A549 (cell line): ENCODE measurements at regions not wholly inside any gene's neighbourhood (a gene's known extent, or its start where the extent isn't known, plus 50 kb on each side); places are given as distances from the start of the nearest gene placed in this dataset.

ENCODE experiments used
- ATAC-seq, 2 experiments: fragments of 200-7000 bp in 1 of 2; fragments of >200 bp in 1 of 2; cut with Nextera tagmentation in 1 of 2; cut with Tn5 transposase in 1 of 2; 3 replicates each; pipeline versions ENCODE4 v1.8.0 to v1.9.1; 2018 to 2020; ENCODE audit warnings: mild to moderate bottlenecking in 1 of 2, moderate library complexity in 1 of 2
- CTCF ChIA-PET: fragments of 300-600 bp; sonication (Branson Sonifier 250); formaldehyde crosslinking; extraction: SDS; loops from one replicate; lab custom pipeline; 2021; ENCODE audit warnings: antibody characterized with exemption, inconsistent platforms; lab: Yijun Ruan, JAX
- POLR2A ChIA-PET: fragments of 350-600 bp; formaldehyde crosslinking; extraction: SDS; loops from one replicate; lab custom pipeline; 2021; ENCODE audit warnings: antibody characterized with exemption, inconsistent platforms; lab: Yijun Ruan, JAX
- DNase-seq, 2 experiments: peaks; one replicate each; pipeline versions ENCODE4 v3.0.0 to v3.0.0-alpha.2; 2011 to 2016; ENCODE audit warnings: low read depth in 1 of 2, low spot score in 1 of 2
- FAIRE-seq: peaks from 2 replicates; lab custom pipeline; 2011; peaks lifted over from hg19 to GRCh38; lab: Jason Lieb, UNC
- H3K27ac ChIP-seq, 2 experiments: fragments of >200 bp; sonication (Bioruptor Twin); formaldehyde crosslinking; 3 replicates each; pipeline ENCODE4 v1.5.1; 2016 to 2017
- H3K4me1 ChIP-seq: fragments of >200 bp; sonication (Bioruptor Twin); formaldehyde crosslinking; 3 replicates; pipeline ENCODE4 v1.6.1; 2016
- H3K4me2 ChIP-seq: fragments of >200 bp; sonication (Bioruptor Twin); formaldehyde crosslinking; 3 replicates; pipeline ENCODE4 v1.6.1; 2016
- H3K4me3 ChIP-seq: fragments of >200 bp; sonication (Bioruptor Twin); formaldehyde crosslinking; 3 replicates; pipeline ENCODE4 v1.5.1; 2016
- H3K9me3 ChIP-seq: fragments of >200 bp; sonication (Bioruptor Twin); formaldehyde crosslinking; 3 replicates; pipeline ENCODE4 v1.6.1; 2016
- BHLHE40 ChIP-seq: IDR thresholded peaks from 2 replicates; pipeline ENCODE4 v1.6.1; 2012; ENCODE audit warnings: low read depth, low read length, inconsistent platforms
- CBX8 ChIP-seq: fragments of 200-600 bp; sonication (generic); IDR thresholded peaks from 2 replicates; pipeline ENCODE4 v1.6.1; 2016
- CEBPB ChIP-seq, 2 experiments: fragments of >200 bp in 1 of 2; sonication (Bioruptor Twin) in 1 of 2; formaldehyde crosslinking in 1 of 2; IDR thresholded peaks; 2 replicates each; pipeline ENCODE4 v1.6.1; 2012 to 2016
- CTCF ChIP-seq: fragments of >200 bp; sonication (Bioruptor Twin); formaldehyde crosslinking; IDR thresholded peaks from 3 replicates; pipeline ENCODE4 v1.5.1; 2016
- E2F6 ChIP-seq: IDR thresholded peaks from 2 replicates; pipeline ENCODE4 v1.6.1; 2012; ENCODE audit warnings: low read depth, borderline replicate concordance
- EHF ChIP-seq: fragments of 250-450 bp; sonication (Bioruptor Pico); IDR thresholded peaks from 2 replicates; pipeline ENCODE4 v1.5.0; 2020; ENCODE audit warnings: mild to moderate bottlenecking
- EHMT2 ChIP-seq: fragments of 200-600 bp; sonication (generic); IDR thresholded peaks from 2 replicates; pipeline ENCODE4 v1.6.1; 2016; ENCODE audit warnings: antibody characterized with exemption, low read depth, mild to moderate bottlenecking, moderate library complexity
- ELK1 ChIP-seq: fragments of 150-350 bp; IDR thresholded peaks from 2 replicates; pipeline ENCODE4 v1.6.1; 2014; ENCODE audit warnings: low read depth, mild to moderate bottlenecking, low read length
- EP300 ChIP-seq, 2 experiments: fragments of >200 bp; sonication (Bioruptor Twin); formaldehyde crosslinking; IDR thresholded peaks; 2 replicates in 1 of 2; 3 replicates in 1 of 2; pipeline ENCODE4 v1.6.1; 2016 to 2017
- ESRRA ChIP-seq: fragments of 150-350 bp; IDR thresholded peaks from 2 replicates; pipeline ENCODE4 v1.6.1; 2014; ENCODE audit warnings: mild to moderate bottlenecking, low read length, borderline replicate concordance
- FOSL2 ChIP-seq, 2 experiments: fragments of 450-650 bp in 1 of 2; fragments of >200 bp in 1 of 2; sonication (Bioruptor Twin) in 1 of 2; formaldehyde crosslinking; IDR thresholded peaks; 2 replicates each; pipeline versions ENCODE4 v1.5.0 to v1.6.1; 2016 to 2020; ENCODE audit warnings: mild to moderate bottlenecking in 1 of 2, moderate library complexity in 1 of 2
- GATA3 ChIP-seq: IDR thresholded peaks from 2 replicates; pipeline ENCODE4 v1.6.1; 2012; ENCODE audit warnings: borderline replicate concordance
- HES2 ChIP-seq: fragments of >200 bp; sonication (Bioruptor Twin); formaldehyde crosslinking; IDR thresholded peaks from 2 replicates; pipeline ENCODE4 v1.6.1; 2016
- NPAS2 ChIP-seq: fragments of 250-450 bp; sonication (Bioruptor Pico); IDR thresholded peaks from 2 replicates; pipeline ENCODE4 v1.8.0; 2022; ENCODE audit warnings: mild to moderate bottlenecking, moderate library complexity, borderline replicate concordance
- PBX3 ChIP-seq: IDR thresholded peaks from 2 replicates; pipeline ENCODE4 v1.6.1; 2012
- POLR2AphosphoS2 ChIP-seq: conservative IDR thresholded peaks from 2 replicates; pipeline ENCODE4 v1.6.1; 2012; ENCODE audit warnings: low read length, improper control_type of control experiment, inconsistent platforms
- RAD21 ChIP-seq, 2 experiments: fragments of >200 bp in 1 of 2; sonication (Bioruptor Twin) in 1 of 2; formaldehyde crosslinking in 1 of 2; IDR thresholded peaks in 1 of 2; conservative IDR thresholded peaks in 1 of 2; 2 replicates in 1 of 2; 3 replicates in 1 of 2; pipeline ENCODE4 v1.6.1; 2012 to 2018; ENCODE audit warnings: inconsistent platforms in 1 of 2
- RCOR1 ChIP-seq: fragments of 150-350 bp; IDR thresholded peaks from 2 replicates; pipeline ENCODE4 v1.6.1; 2014; ENCODE audit warnings: antibody characterized with exemption, low read length, low read depth
- RNF2 ChIP-seq: fragments of 200-600 bp; sonication (generic); IDR thresholded peaks from 2 replicates; pipeline ENCODE4 v1.6.1; 2016; ENCODE audit warnings: low read depth, mild to moderate bottlenecking, antibody characterized with exemption, moderate library complexity, borderline replicate concordance
- SMC3 ChIP-seq: fragments of >200 bp; sonication (Bioruptor Twin); formaldehyde crosslinking; IDR thresholded peaks from 3 replicates; pipeline ENCODE4 v1.6.1; 2018; ENCODE audit warnings: inconsistent platforms
- USF2 ChIP-seq: fragments of 450-650 bp; IDR thresholded peaks from 2 replicates; pipeline ENCODE4 v1.6.1; 2014; ENCODE audit warnings: antibody characterized with exemption
- ZFP36 ChIP-seq: fragments of 450-650 bp; IDR thresholded peaks from 2 replicates; pipeline ENCODE4 v1.6.1; 2014; ENCODE audit warnings: borderline replicate concordance; ENCODE audit not compliant: partially characterized antibody
- ZNF302 ChIP-seq: fragments of 250-450 bp; sonication (Bioruptor Pico); IDR thresholded peaks from 2 replicates; pipeline ENCODE4 v1.9.0; 2021; ENCODE audit warnings: inconsistent platforms, mild to moderate bottlenecking, moderate library complexity
- ZSCAN20 ChIP-seq: fragments of 250-450 bp; sonication (Bioruptor Pico); IDR thresholded peaks from 2 replicates; pipeline ENCODE4 v1.8.0; 2022; ENCODE audit warnings: mild to moderate bottlenecking, moderate library complexity
- WGBS: methylation state at CpG from one replicate; pipeline ENCODE4 v1.1.6; 2017; ENCODE audit errors: missing lambda C conversion rate; 5-methylcytosine and 5-hydroxymethylcytosine counted together

GRCh38 chr5:130939059-130939458, 226.0 kb downstream of the HINT1 start:
- no peak for ATAC-seq
- no peak overlapping the region for H3K4me2 ChIP-seq
- WGBS: 78% methylated on average over 3 of the region's 3 CpGs
- H3K27ac ChIP-seq: no peak overlapping the region
- no peak for DNase-seq
- CTCF ChIA-PET: interaction anchor here (1.0 kb wide), 1 partner anchor 19 kb away, joined by 4 read pairs; no protein-coding TSS in a partner anchor
- no peaks in the 10 kb centered on the region for H3K4me1 ChIP-seq
- H3K9me3 ChIP-seq: no peaks in the 10 kb centered on the region
- FAIRE-seq: no peak
- POLR2A ChIA-PET: no interaction called here
- no peak overlapping the region for H3K4me3 ChIP-seq
- TF ChIP-seq NPAS2 (CRISPR knock-in tag) (no peak), CEBPB (IDR thresholded peaks at IDR 0.05) (peak; percentile 67 to 77; a peak in 3 of 4 replicates)
- TF ChIP-seq, all 56 proteins: peak for 1

- POLR2A ChIA-PET: no interaction called here
These were observed 228.0 kb downstream of the HINT1 start for GRCh38 chr5:130937046-130937445.

GRCh38 chr5:130923543-130924124, 241.4 kb downstream of the HINT1 start:
- ATAC-seq: no peak
- POLR2A ChIA-PET: no interaction called here
- no peaks in the 10 kb centered on the region for H3K9me3 ChIP-seq
- no peak for TF ChIP-seq HES2
- TF ChIP-seq NPAS2 (CRISPR knock-in tag): no peak
- TF ChIP-seq PBX3: no peak
- TF ChIP-seq CBX8: no peak
- TF ChIP-seq, all 56 proteins: peak for 0
- 52% methylated on average over 3 of the region's 3 CpGs for WGBS
- DNase-seq (no peak), FAIRE-seq (no peak)
- no peak overlapping the region for H3K4me2 ChIP-seq
- no peaks in the 10 kb centered on the region for H3K4me1 ChIP-seq
- CTCF ChIA-PET: no interaction called here
- no peak overlapping the region for H3K27ac ChIP-seq
- no peak overlapping the region for H3K4me3 ChIP-seq

More at GRCh38 chr5:130937046-130937445, 228.0 kb downstream of the HINT1 start:
- no peak for DNase-seq
- CTCF ChIA-PET: interaction anchor here (1.0 kb wide), 1 partner anchor 13 kb away, joined by 3 read pairs; no protein-coding TSS in a partner anchor
- Histone ChIP-seq H3K27ac (no peak overlapping the region), H3K4me2 (no peak overlapping the region), H3K4me3 (no peak overlapping the region), H3K4me1 (no peaks in the 10 kb centered on the region)
- FAIRE-seq: no peak
- WGBS: 65% methylated on average over 2 of the region's 2 CpGs
- TF ChIP-seq POLR2AphosphoS2: no peak
- TF ChIP-seq ESRRA: no peak
- TF ChIP-seq CBX8: no peak
- TF ChIP-seq GATA3: no peak
- no peak for TF ChIP-seq RNF2
- TF ChIP-seq EP300 (IDR thresholded peaks at IDR 0.05): no peak
- no peak for TF ChIP-seq RCOR1
- TF ChIP-seq EHF (CRISPR knock-in tag): no peak
- no peak for TF ChIP-seq FOSL2 (IDR thresholded peaks at IDR 0.05)
- no peak for TF ChIP-seq FOSL2 (CRISPR knock-in tag; IDR thresholded peaks at IDR 0.05)
- TF ChIP-seq, all 56 proteins: peak for 0
- no peak for ATAC-seq
- H3K9me3 ChIP-seq: no peaks in the 10 kb centered on the region

- ChIA-PET CTCF (no interaction called here), POLR2A (no interaction called here)
- peak; percentile 56 to 68 for TF ChIP-seq RAD21 (conservative IDR thresholded peaks at IDR 0.05 in 1 of 2, IDR thresholded peaks at IDR 0.05 in 1 of 2)
- TF ChIP-seq ZSCAN20 (CRISPR knock-in tag): no peak
- TF ChIP-seq EHMT2: no peak
- TF ChIP-seq RNF2: no peak
- TF ChIP-seq USF2: no peak
- no peak for TF ChIP-seq BHLHE40
- TF ChIP-seq CTCF: peak; percentile 31; the same call in 2 of the 3 replicates
- peak; percentile 32; the same call in 1 of the 3 replicates for TF ChIP-seq SMC3
- TF ChIP-seq E2F6: no peak
- no peak for TF ChIP-seq CEBPB (IDR thresholded peaks at IDR 0.05)
- TF ChIP-seq ELK1: no peak
- no peak for TF ChIP-seq ZNF302 (CRISPR knock-in tag)
- no peak for TF ChIP-seq ZFP36
These were observed 253.0 kb downstream of the HINT1 start for GRCh38 chr5:130912088-130912487.

More at GRCh38 chr5:130912088-130912487, 253.0 kb downstream of the HINT1 start:
- Histone ChIP-seq H3K27ac (no peak overlapping the region), H3K4me1 (no peaks in the 10 kb centered on the region), H3K4me3 (no peak overlapping the region), H3K9me3 (no peaks in the 10 kb centered on the region), H3K4me2 (no peak overlapping the region)
- peak in 1 of 2 experiments; percentile 36; a peak in 1 of 6 replicates for ATAC-seq
- peak in 1 of 2 experiments; percentile 19 for DNase-seq
- peak; percentile 7 for FAIRE-seq
